ENCODE measurements at regions not wholly inside any gene's neighbourhood (a gene's known extent, or its start where the extent isn't known, plus 50 kb on each side); places are given as distances from the start of the nearest gene placed in this dataset.

GRCh38 chr2:3134026-3134571 lies 243.5 kb downstream of the EIPR1 start:
- no peak overlapping the region for H3K4me3 ChIP-seq
- H3K9me3 ChIP-seq (replicated peaks; ENCODE audit: control insufficient read depth, insufficient read depth, low read depth, low read length) = no peaks in the 10 kb centered on the region; the same call in 1 of the 2 replicates
- H3K27ac ChIP-seq (ENCODE audit: extremely low read depth, low read depth, low read length) = no peak overlapping the region
- no peak overlapping the region for H2AFZ ChIP-seq (ENCODE audit: low read depth, low read length)
- FAIRE-seq = peak; percentile 26
- peaks cover 14 to 44% of the 10 kb centered on the region in 2 experiments; a peak in 4 of 5 replicates for H3K27me3 ChIP-seq (ENCODE audit: control insufficient read depth in 2 of 2, insufficient read depth in 2 of 2, low read length in 2 of 2)
- H3K4me1 ChIP-seq (replicated peaks in 1 of 2; ENCODE audit: control insufficient read depth in 2 of 2, insufficient read depth in 2 of 2, low read length in 2 of 2) = no peaks in the 10 kb centered on the region
- ChIA-PET POLR2A (no interaction called here), CTCF (ENCODE audit: low intra/inter-chr PET ratio) (no interaction called here)
- DNase-seq (ENCODE audit: extremely low read depth in 1 of 4, low spot score in 3 of 4) = peak in 1 of 4 experiments; percentile 8
- H3K36me3 ChIP-seq (ENCODE audit: control insufficient read depth, insufficient read depth, low read length) = no peaks in the 10 kb centered on the region
- H3K4me2 ChIP-seq (ENCODE audit: insufficient read depth, low read length) = peak overlapping the region; percentile 55
- intact Hi-C loops (cut with micrococcal nuclease) = no loop called here
- BruUV-seq (replicated peaks) = no TSS peak
- H4K20me1 ChIP-seq (replicated peaks; ENCODE audit: control insufficient read depth, insufficient read depth, low read length) = no peaks in the 10 kb centered on the region
- 3% methylated on average over 14 of the region's 14 CpGs for WGBS (ENCODE audit: insufficient coverage, low coverage, missing lambda C conversion rate)
- ATAC-seq = no peak; the same call in 2 of the 3 replicates
- no peaks in the 10 kb centered on the region for H3K79me2 ChIP-seq (ENCODE audit: control insufficient read depth, insufficient read depth, low read length)
- no peaks in the 10 kb centered on the region for H3K9me1 ChIP-seq (ENCODE audit: control insufficient read depth, insufficient read depth, low read length)
- in situ Hi-C loops (cut with MboI) = no loop called here
- no peak overlapping the region for H3K9ac ChIP-seq (ENCODE audit: insufficient read depth in 1 of 2, low read depth in 2 of 2, low read length in 2 of 2)
- TF ChIP-seq YY1 (IDR thresholded peaks at IDR 0.05; ENCODE audit: borderline replicate concordance in 1 of 3, control insufficient read depth in 1 of 3, extremely low read depth in 1 of 3, insufficient read depth in 3 of 3, insufficient read length in 1 of 3, insufficient replicate concordance in 2 of 3, low read depth in 1 of 3, low read length in 2 of 3) (no peak), HDAC2 (IDR thresholded peaks at IDR 0.05) (no peak), ZFPM2 (CRISPR knock-in tag; IDR thresholded peaks at IDR 0.05) (no peak), ZBTB26 (CRISPR knock-in tag; IDR thresholded peaks at IDR 0.05) (no peak), MTA1 (IDR thresholded peaks at IDR 0.05; ENCODE audit: borderline replicate concordance) (peak; percentile 91), LEF1 (IDR thresholded peaks at IDR 0.05) (no peak), PKNOX1 (IDR thresholded peaks at IDR 0.05) (no peak), HDAC1 (IDR thresholded peaks at IDR 0.05) (no peak), ZNF592 (IDR thresholded peaks at IDR 0.05) (no peak), RFX1 (IDR thresholded peaks at IDR 0.05) (no peak), CREM (IDR thresholded peaks at IDR 0.05; ENCODE audit: low read depth) (peak; percentile 96), ATF1 (CRISPR knock-in tag; IDR thresholded peaks at IDR 0.05) (peak; percentile 39; the same call in 1 of the 2 replicates), ATF1 (tag; IDR thresholded peaks at IDR 0.05) (peak; percentile 64), ID3 (CRISPR knock-in tag; IDR thresholded peaks at IDR 0.05) (no peak), ID3 (tag; IDR thresholded peaks at IDR 0.05) (no peak), HBP1 (CRISPR knock-in tag; IDR thresholded peaks at IDR 0.05) (no peak)

Data from K562 (cell line).